ENCODE measurements at regions not wholly inside any gene's neighbourhood (a gene's known extent, or its start where the extent isn't known, plus 50 kb on each side); places are given as distances from the start of the nearest gene placed in this dataset.

DNA sequence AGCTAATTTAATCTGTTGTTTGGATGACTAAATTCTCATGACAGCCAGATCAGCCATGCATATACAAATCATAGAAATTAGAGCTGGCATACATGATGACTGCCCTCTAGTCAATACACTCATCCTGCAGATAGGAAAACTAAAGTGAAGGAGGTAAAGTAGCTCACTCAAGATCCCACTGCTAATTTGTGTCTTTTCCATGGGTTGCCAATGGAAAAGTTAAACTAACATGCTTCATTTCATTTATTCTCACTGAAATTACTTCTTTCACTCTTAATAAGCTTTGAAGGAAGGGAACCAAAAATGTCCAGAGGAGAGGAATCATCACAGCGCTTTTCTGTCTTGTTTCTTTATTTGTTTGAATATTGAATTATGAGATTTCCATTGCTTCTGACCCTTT is 308.2 kb downstream of the GJA1 start:
- Histone ChIP-seq H3K9ac (ENCODE audit: low read length) (no peak overlapping the region), H3K4me2 (ENCODE audit: low read length) (no peak overlapping the region), H3K4me3 (ENCODE audit: low read length) (no peak overlapping the region), H4K20me1 (ENCODE audit: insufficient read depth) (no peaks in the 10 kb centered on the region), H3K9me3 (ENCODE audit: low read length) (no peaks in the 10 kb centered on the region), H3K27me3 (ENCODE audit: insufficient read depth, low read depth, low read length) (no peaks in the 10 kb centered on the region), H3K79me2 (replicated peaks; ENCODE audit: insufficient read depth, low read length) (no peaks in the 10 kb centered on the region), H3K36me3 (ENCODE audit: insufficient read depth, low read length) (no peaks in the 10 kb centered on the region), H3K27ac (ENCODE audit: low read length) (no peak overlapping the region), H3K9me2 (ENCODE audit: insufficient read depth, low read length) (no peaks in the 10 kb centered on the region), H2AFZ (ENCODE audit: low read depth, low read length) (no peak overlapping the region), H3F3A (ENCODE audit: insufficient read depth, low read length, poor library complexity, severe bottlenecking) (no peaks in the 10 kb centered on the region)
- TF ChIP-seq SMC3 (conservative IDR thresholded peaks at IDR 0.05; ENCODE audit: poor library complexity): no peak
- no peak for TF ChIP-seq EZH2 (IDR thresholded peaks at IDR 0.05; ENCODE audit: borderline replicate concordance, insufficient read depth, low read length, poor library complexity, severe bottlenecking)
- no peak for TF ChIP-seq POLR2AphosphoS5 (IDR thresholded peaks at IDR 0.05)
- TF ChIP-seq MXI1 (conservative IDR thresholded peaks at IDR 0.05; ENCODE audit: poor library complexity, severe bottlenecking): no peak
- no peak for TF ChIP-seq TAF1 (IDR thresholded peaks at IDR 0.05; ENCODE audit: low read depth)
- no peak for TF ChIP-seq RAD21 (conservative IDR thresholded peaks at IDR 0.05)
- TF ChIP-seq, protein P1, sequence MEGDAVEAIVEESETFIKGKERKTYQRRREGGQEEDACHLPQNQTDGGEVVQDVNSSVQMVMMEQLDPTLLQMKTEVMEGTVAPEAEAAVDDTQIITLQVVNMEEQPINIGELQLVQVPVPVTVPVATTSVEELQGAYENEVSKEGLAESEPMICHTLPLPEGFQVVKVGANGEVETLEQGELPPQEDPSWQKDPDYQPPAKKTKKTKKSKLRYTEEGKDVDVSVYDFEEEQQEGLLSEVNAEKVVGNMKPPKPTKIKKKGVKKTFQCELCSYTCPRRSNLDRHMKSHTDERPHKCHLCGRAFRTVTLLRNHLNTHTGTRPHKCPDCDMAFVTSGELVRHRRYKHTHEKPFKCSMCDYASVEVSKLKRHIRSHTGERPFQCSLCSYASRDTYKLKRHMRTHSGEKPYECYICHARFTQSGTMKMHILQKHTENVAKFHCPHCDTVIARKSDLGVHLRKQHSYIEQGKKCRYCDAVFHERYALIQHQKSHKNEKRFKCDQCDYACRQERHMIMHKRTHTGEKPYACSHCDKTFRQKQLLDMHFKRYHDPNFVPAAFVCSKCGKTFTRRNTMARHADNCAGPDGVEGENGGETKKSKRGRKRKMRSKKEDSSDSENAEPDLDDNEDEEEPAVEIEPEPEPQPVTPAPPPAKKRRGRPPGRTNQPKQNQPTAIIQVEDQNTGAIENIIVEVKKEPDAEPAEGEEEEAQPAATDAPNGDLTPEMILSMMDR (IDR thresholded peaks at IDR 0.05; ENCODE audit: poor library complexity, severe bottlenecking): no peak
- no peak for TF ChIP-seq EP300 (conservative IDR thresholded peaks at IDR 0.05; ENCODE audit: poor library complexity, severe bottlenecking)
- TF ChIP-seq, protein P2, sequence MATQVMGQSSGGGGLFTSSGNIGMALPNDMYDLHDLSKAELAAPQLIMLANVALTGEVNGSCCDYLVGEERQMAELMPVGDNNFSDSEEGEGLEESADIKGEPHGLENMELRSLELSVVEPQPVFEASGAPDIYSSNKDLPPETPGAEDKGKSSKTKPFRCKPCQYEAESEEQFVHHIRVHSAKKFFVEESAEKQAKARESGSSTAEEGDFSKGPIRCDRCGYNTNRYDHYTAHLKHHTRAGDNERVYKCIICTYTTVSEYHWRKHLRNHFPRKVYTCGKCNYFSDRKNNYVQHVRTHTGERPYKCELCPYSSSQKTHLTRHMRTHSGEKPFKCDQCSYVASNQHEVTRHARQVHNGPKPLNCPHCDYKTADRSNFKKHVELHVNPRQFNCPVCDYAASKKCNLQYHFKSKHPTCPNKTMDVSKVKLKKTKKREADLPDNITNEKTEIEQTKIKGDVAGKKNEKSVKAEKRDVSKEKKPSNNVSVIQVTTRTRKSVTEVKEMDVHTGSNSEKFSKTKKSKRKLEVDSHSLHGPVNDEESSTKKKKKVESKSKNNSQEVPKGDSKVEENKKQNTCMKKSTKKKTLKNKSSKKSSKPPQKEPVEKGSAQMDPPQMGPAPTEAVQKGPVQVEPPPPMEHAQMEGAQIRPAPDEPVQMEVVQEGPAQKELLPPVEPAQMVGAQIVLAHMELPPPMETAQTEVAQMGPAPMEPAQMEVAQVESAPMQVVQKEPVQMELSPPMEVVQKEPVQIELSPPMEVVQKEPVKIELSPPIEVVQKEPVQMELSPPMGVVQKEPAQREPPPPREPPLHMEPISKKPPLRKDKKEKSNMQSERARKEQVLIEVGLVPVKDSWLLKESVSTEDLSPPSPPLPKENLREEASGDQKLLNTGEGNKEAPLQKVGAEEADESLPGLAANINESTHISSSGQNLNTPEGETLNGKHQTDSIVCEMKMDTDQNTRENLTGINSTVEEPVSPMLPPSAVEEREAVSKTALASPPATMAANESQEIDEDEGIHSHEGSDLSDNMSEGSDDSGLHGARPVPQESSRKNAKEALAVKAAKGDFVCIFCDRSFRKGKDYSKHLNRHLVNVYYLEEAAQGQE (IDR thresholded peaks at IDR 0.05; ENCODE audit: borderline replicate concordance): no peak

- no peaks in the 10 kb centered on the region for H3F3A ChIP-seq (ENCODE audit: insufficient read depth, low read length, poor library complexity, severe bottlenecking)
- H4K20me1 ChIP-seq (ENCODE audit: insufficient read depth): no peaks in the 10 kb centered on the region
- TF ChIP-seq MXI1 (conservative IDR thresholded peaks at IDR 0.05; ENCODE audit: poor library complexity, severe bottlenecking) (no peak), EZH2 (IDR thresholded peaks at IDR 0.05; ENCODE audit: borderline replicate concordance, insufficient read depth, low read length, poor library complexity, severe bottlenecking) (no peak), POLR2AphosphoS5 (IDR thresholded peaks at IDR 0.05) (no peak), SMC3 (conservative IDR thresholded peaks at IDR 0.05; ENCODE audit: poor library complexity) (no peak), EP300 (conservative IDR thresholded peaks at IDR 0.05; ENCODE audit: poor library complexity, severe bottlenecking) (no peak)
- TF ChIP-seq, protein P1 (IDR thresholded peaks at IDR 0.05; ENCODE audit: poor library complexity, severe bottlenecking): no peak
- H2AFZ ChIP-seq (ENCODE audit: low read depth, low read length): no peak overlapping the region
- no peaks in the 10 kb centered on the region for H3K79me2 ChIP-seq (replicated peaks; ENCODE audit: insufficient read depth, low read length)
- no peak overlapping the region for H3K4me3 ChIP-seq (ENCODE audit: low read length)
- no peaks in the 10 kb centered on the region for H3K9me2 ChIP-seq (ENCODE audit: insufficient read depth, low read length)
- no peaks in the 10 kb centered on the region for H3K9me3 ChIP-seq (ENCODE audit: low read length)
- no peaks in the 10 kb centered on the region for H3K27me3 ChIP-seq (ENCODE audit: insufficient read depth, low read depth, low read length)
- no peak overlapping the region for H3K9ac ChIP-seq (ENCODE audit: low read length)
- no peaks in the 10 kb centered on the region for H3K36me3 ChIP-seq (ENCODE audit: insufficient read depth, low read length)
- H3K4me2 ChIP-seq (ENCODE audit: low read length): no peak overlapping the region
- H3K27ac ChIP-seq (ENCODE audit: low read length): no peak overlapping the region
These were observed 312.9 kb downstream of the GJA1 start for GRCh38 chr6:121748376-121748775.
